Fibroblast of lung (primary cell): ENCODE measurements at regions not wholly inside any gene's neighbourhood (a gene's known extent, or its start where the extent isn't known, plus 50 kb on each side); places are given as distances from the start of the nearest gene placed in this dataset.

Experiments
- DNase-seq, 2 donors: peaks; one replicate each; pipeline versions ENCODE4 v3.0.0 to v3.0.0-alpha.2; 2010; ENCODE audit warnings: low read depth in 2 of 2
- H2AFZ ChIP-seq: 2 replicates; pipeline ENCODE4 v1.5.1; 2012; ENCODE audit warnings: low read length, control low read depth, inconsistent platforms
- H3K27ac ChIP-seq: 2 replicates; pipeline ENCODE4 v1.5.1; 2011; ENCODE audit warnings: low read length, control low read depth; ENCODE audit not compliant: insufficient read depth
- H3K27me3 ChIP-seq: 2 replicates; pipeline ENCODE4 v1.5.1; 2011; ENCODE audit warnings: mild to moderate bottlenecking, low read length; ENCODE audit not compliant: control insufficient read depth, insufficient read depth
- H3K36me3 ChIP-seq: 2 replicates; pipeline ENCODE4 v1.5.1; 2011; ENCODE audit warnings: low read length; ENCODE audit not compliant: control insufficient read depth, insufficient read depth
- H3K4me1 ChIP-seq: 2 replicates; pipeline ENCODE4 v1.5.1; 2011; ENCODE audit warnings: low read length; ENCODE audit not compliant: control insufficient read depth, insufficient read depth; ENCODE audit errors: extremely low read depth
- H3K4me2 ChIP-seq: 2 replicates; pipeline ENCODE4 v1.5.1; 2011; ENCODE audit warnings: low read length, control low read depth; ENCODE audit not compliant: insufficient read depth; ENCODE audit errors: extremely low read depth
- H3K4me3 ChIP-seq, 4 experiments: fragments of 200-600 bp in 1 of 4; sonication (generic) in 1 of 4; replicated peaks in 1 of 4; 2 replicates each; pipeline ENCODE4 v1.5.1; 2011 to 2016; ENCODE audit warnings: low read length in 4 of 4, low read depth in 3 of 4, mild to moderate bottlenecking in 3 of 4, control low read depth in 2 of 4, inconsistent platforms in 1 of 4, mixed read lengths in 1 of 4; ENCODE audit not compliant: insufficient read depth in 1 of 4; ENCODE audit errors: control extremely low read depth in 1 of 4
- H3K79me2 ChIP-seq: 2 replicates; pipeline ENCODE4 v1.5.1; 2012; ENCODE audit warnings: mild to moderate bottlenecking, low read length, inconsistent platforms; ENCODE audit not compliant: control insufficient read depth, insufficient read depth
- H3K9ac ChIP-seq: 2 replicates; pipeline ENCODE4 v1.5.1; 2011; ENCODE audit warnings: mild to moderate bottlenecking, low read length, control low read depth; ENCODE audit not compliant: insufficient read depth
- H3K9me3 ChIP-seq: 2 replicates; pipeline ENCODE4 v1.5.1; 2012; ENCODE audit warnings: low read depth, low read length; ENCODE audit not compliant: control insufficient read depth, insufficient read depth
- H4K20me1 ChIP-seq: 2 replicates; pipeline ENCODE4 v1.5.1; 2011; ENCODE audit warnings: low read length; ENCODE audit not compliant: control insufficient read depth, insufficient read depth; ENCODE audit errors: extremely low read depth
- CTCF ChIP-seq, 2 donors: IDR thresholded peaks in 1 of 2; conservative IDR thresholded peaks in 1 of 2; 1 replicate in 1 of 2; 2 replicates in 1 of 2; pipeline ENCODE4 v1.5.1; 2011 to 2012; ENCODE audit warnings: low read length in 2 of 2, control low read depth in 1 of 2, inconsistent platforms in 1 of 2, low read depth in 1 of 2, mild to moderate bottlenecking in 1 of 2
- EZH2 ChIP-seq: IDR thresholded peaks from 2 replicates; pipeline ENCODE4 v1.5.1; 2012; ENCODE audit warnings: low read length, control low read depth, mild to moderate bottlenecking; ENCODE audit errors: missing control alignments

GRCh38 chr5:166004006-166004405 lies 2287.4 kb upstream of the WWC1 start:
- H4K20me1 ChIP-seq, result no peaks in the 10 kb centered on the region
- H3K27me3 ChIP-seq, result no peaks in the 10 kb centered on the region
- no peak for DNase-seq
- no peak overlapping the region for H3K4me3 ChIP-seq
- no peaks in the 10 kb centered on the region for H3K79me2 ChIP-seq
- no peak overlapping the region for H2AFZ ChIP-seq
- no peaks in the 10 kb centered on the region for H3K4me1 ChIP-seq
- no peaks in the 10 kb centered on the region for H3K36me3 ChIP-seq
- no peaks in the 10 kb centered on the region for H3K9me3 ChIP-seq
- no peak overlapping the region for H3K9ac ChIP-seq
- H3K27ac ChIP-seq, result no peak overlapping the region
- TF ChIP-seq EZH2, result no peak
- no peak for TF ChIP-seq CTCF (conservative IDR thresholded peaks at IDR 0.05 in 1 of 2, IDR thresholded peaks at IDR 0.05 in 1 of 2; ENCODE audit: low read depth in 1 of 2, low read length in 2 of 2)
- H3K4me2 ChIP-seq, result no peak overlapping the region

- H3K4me1 ChIP-seq, result no peaks in the 10 kb centered on the region
- DNase-seq, result no peak
- H3K36me3 ChIP-seq, result no peaks in the 10 kb centered on the region
- H3K27me3 ChIP-seq, result no peaks in the 10 kb centered on the region
- no peak overlapping the region for H2AFZ ChIP-seq
- no peaks in the 10 kb centered on the region for H3K79me2 ChIP-seq
- H3K9ac ChIP-seq, result no peak overlapping the region
- H4K20me1 ChIP-seq, result no peaks in the 10 kb centered on the region
- H3K4me2 ChIP-seq, result no peak overlapping the region
- TF ChIP-seq EZH2 (no peak), CTCF (conservative IDR thresholded peaks at IDR 0.05 in 1 of 2, IDR thresholded peaks at IDR 0.05 in 1 of 2; ENCODE audit: low read depth in 1 of 2, low read length in 2 of 2) (no peak)
- no peaks in the 10 kb centered on the region for H3K9me3 ChIP-seq
- H3K4me3 ChIP-seq, result no peak overlapping the region
- H3K27ac ChIP-seq, result no peak overlapping the region
Observed at GRCh38 chr5:166013415-166013814, 2278.0 kb upstream of the WWC1 start.

- Histone ChIP-seq H3K79me2 (no peaks in the 10 kb centered on the region), H3K27me3 (no peaks in the 10 kb centered on the region), H3K27ac (no peak overlapping the region), H3K4me1 (no peaks in the 10 kb centered on the region), H3K4me3 (no peak overlapping the region), H3K4me2 (no peak overlapping the region), H3K9me3 (no peaks in the 10 kb centered on the region), H4K20me1 (no peaks in the 10 kb centered on the region), H3K36me3 (no peaks in the 10 kb centered on the region), H2AFZ (no peak overlapping the region), H3K9ac (no peak overlapping the region)
- TF ChIP-seq EZH2 (no peak), CTCF (conservative IDR thresholded peaks at IDR 0.05 in 1 of 2, IDR thresholded peaks at IDR 0.05 in 1 of 2; ENCODE audit: low read depth in 1 of 2, low read length in 2 of 2) (no peak)
- DNase-seq, result no peak
Observed at GRCh38 chr5:166014256-166014655, 2277.2 kb upstream of the WWC1 start.
